GM04504 (cell line): ENCODE measurements at regions not wholly inside any gene's neighbourhood (a gene's known extent, or its start where the extent isn't known, plus 50 kb on each side); places are given as distances from the start of the nearest gene placed in this dataset.
"Not testable (repeated sequence)": the region's sequence is repeated elsewhere in the genome, so short reads cannot be mapped to it uniquely, and the experiment has no call there.

Source experiments
- DNase-seq: peaks from one replicate; pipeline ENCODE4 v3.0.0-alpha.2; 2012; ENCODE audit warnings: low read depth

DNA sequence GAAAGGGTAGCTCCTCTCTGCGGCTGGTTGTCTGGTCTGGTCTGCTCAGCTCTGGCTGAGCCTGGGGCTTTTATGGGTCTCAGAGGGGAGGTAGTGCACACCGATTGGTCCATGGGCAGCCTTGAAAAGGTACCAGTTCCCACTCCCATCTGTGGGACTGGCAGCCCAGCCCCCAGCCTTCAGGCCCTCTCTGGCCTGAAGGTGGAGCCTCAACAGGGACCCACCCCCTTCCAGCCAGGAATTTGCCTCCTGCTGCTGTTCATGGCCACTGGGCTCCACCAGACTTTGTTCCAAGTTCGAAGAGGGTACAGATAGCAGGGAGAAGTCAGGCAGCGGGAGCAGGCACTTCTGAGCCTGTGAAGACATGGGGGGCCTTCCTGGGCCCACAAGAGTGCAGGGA, 165.3 kb upstream of the SLC27A6 start:
- no peak for DNase-seq

DNA sequence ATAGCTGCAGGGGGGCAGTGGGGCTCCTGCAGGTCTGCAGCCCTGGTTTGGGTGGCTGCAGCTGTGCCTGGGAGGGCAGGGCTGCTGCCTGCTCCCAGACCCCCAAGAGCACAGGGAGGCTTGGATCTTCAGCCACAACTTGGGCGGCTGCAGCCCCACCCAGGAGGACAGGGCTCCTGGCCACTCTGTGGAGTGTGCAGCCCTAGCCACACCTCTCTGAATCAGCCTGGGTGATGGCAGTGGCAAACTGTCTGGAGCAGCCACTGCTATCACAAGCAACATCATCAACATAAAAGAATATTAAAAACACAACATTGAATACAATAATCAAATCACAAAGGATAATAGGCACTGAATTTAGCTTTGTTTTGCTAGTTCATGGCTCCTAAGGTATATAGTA, 164.9 kb upstream of the SLC27A6 start:
- no peak for DNase-seq

DNA sequence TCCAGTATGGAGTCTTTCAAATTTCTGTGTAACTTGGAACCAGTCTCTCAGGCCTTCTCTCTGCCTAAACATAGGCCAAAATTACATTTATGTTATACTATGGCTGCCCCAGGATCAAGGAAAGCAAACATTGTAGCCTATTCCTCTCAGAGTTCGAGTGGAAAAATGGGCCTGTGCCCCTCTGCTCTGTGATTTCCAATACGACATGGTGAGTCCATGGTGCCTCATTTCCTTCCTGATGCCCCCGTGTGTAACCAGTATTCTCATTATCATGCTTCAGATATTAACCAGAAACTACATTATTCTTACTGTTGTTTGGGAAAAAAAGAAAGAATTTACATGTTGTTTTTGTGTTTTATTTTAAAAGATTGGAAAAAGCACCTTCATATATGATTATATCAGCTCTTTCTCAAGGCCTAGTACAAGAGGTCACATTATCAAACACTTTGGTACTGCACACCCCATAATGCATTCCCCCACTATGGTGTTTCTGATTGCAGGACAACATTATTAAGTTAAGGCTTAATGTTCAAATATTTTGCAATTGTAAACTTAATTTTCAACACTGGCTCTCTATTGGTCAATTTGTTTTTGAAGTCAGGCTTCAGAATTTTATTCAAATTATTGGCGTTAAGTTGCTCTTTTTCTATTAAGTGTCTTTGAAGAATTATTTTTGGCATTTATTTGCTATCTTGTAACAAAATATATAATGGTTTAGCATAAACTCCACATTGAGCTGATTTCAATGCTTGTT, 151.8 kb upstream of the SLC27A6 start:
- no peak for DNase-seq

DNA sequence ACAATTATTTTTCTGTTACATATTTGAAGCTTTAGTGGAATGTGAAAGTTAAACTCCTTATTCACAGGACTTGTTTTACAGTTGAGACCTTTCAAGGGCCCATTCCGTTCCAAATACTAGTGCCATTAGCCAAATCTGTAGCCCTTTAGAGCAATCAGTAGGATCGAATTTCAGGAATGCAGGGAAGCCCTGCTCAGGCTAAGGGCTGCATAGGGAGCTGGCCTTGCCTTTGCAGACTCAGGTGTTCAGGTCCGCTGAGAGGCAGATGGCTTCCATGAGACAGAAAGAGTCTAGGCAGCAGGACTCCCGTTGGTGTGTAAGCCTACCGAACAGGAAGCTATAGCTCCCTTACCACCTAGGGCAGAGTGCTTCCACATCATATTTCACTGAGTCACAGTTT, 150.1 kb upstream of the SLC27A6 start:
- no peak for DNase-seq

DNA sequence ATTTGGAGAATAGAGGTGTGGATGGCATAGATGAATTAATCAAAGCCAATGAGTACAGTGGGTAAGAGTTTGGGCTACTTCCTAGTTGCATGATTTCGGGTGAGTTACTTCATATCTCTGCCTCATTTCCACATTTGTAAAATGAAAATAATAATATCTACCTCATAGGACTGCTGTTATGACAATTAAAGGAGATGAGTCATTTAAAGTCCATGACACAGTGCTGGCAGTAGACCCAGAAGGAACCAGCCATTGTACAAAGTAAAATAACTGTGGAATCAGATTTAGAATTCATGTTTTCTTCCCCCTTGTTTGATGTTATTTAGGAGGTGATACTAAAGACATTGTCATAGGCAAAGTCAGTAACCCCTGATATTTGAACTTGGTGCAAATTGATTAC, 139.5 kb upstream of the SLC27A6 start:
- DNase-seq = no peak

DNA sequence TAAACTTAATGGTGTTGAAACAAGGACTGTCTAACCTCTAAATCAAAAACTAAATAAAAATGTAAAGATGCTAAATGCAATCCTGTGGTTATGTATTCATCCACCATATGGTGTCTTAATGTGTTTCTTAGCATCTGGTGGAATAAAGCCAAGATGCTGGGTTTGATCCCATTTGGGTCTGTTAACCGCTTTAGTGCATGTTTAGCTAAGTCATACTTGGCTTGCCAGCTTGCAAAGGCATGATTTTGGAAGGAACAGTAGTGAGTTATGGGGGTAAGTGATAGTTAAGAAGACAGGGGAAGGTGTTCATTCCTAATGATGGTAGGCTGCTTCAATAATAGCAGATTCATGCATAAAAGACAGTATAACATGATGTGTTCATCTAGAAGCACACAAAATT, 139.0 kb upstream of the SLC27A6 start:
- DNase-seq = no peak

DNA sequence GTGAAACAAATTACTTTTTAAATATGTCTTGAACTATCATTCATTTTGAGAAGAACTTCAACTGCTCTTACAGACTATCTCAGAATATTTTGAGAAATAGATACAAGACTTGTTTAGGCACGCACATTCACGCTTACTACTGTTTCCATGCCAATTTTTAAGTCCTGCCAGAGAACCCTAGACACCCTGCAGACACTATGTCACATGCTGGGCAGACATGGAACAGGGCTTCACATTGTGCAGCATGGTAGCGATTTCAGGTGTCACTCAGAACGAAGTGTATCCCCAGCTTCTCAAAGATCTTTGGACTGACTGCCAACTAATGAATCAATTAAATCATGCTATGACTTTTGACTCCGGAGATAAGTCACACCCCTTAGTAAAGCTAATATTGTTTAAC, 128.7 kb upstream of the SLC27A6 start:
- DNase-seq = no peak

DNA sequence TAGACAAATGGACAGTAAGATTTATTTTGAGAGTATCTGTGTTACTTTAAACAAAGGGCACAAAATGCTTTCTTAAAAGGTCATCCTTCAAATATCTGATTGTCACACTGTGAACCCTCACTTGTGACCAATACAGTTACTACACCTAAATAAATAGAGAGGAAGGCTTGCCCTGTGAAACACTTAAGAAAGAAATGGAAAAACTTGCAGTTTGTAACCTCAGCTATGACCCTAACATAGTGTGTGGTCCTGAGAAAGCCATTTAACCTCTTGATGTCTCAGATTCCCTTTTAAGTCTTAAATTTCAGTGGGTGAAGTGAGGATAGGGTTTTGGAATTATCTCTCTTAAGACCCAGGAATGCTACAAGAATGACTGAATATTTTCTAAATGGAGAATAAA, 126.7 kb upstream of the SLC27A6 start:
- DNase-seq = no peak

DNA sequence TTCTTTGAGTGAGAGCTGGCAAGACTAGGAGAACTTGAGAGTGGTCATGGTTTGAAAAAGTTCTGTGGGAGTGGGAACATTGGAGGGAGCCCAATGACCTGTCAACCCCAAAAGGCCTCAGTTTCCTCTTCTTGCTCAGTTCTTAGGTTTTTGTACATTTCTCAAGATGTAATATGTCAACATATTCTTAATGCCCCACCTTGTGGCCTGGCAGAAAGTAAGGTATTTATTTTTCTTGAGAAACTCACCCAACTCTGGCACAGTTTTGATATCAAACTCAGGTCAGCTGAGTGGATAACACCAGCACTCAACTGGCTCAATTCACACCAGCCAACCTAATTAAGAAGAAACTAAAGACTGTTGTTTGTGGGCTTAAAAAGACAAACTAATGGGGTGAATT, 123.0 kb upstream of the SLC27A6 start:
- DNase-seq = no peak

DNA sequence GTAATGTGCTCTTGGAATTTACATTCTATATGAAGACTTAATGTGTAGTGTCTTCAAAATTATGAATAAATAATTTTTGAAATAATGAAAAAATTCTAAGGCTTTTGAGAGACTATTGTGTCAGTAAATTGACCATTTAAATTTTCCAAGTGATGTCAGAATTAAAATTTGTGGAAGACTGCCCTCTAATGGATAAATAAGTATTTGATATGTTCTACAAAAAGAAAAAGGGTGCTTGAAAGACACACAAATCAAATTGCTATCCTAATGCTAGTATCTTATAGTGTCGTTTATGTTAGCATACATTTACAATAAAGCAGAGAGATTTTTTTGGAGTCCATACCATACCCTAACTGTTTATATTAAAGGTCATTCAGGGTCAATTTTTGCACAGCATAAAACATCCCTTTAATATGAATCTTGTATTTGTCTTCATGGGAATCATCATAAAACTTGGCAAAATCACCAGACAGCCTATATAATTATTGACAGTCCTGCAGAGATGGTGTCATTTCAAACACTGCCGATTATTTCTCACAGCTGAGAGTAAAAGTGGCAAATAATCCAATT, 120.8 kb upstream of the SLC27A6 start:
- no peak for DNase-seq

DNA sequence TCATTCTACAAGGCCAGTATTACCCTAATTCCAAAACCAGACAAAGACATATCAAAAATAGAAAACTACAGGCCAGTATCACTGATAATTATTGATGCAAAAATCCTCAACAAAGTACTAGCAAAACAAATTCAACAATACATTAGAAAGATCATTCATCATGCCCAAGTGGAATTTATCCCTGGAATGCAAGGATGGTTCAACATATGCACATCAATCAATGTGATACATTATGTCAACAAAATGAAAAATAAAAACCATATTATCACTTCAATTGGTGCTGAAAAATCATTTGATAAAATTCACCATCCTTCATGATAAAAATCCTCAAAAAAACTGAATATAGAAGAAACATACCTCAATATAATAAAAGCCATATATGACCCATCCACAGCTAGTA, 115.2 kb upstream of the SLC27A6 start:
- no peak for DNase-seq

DNA sequence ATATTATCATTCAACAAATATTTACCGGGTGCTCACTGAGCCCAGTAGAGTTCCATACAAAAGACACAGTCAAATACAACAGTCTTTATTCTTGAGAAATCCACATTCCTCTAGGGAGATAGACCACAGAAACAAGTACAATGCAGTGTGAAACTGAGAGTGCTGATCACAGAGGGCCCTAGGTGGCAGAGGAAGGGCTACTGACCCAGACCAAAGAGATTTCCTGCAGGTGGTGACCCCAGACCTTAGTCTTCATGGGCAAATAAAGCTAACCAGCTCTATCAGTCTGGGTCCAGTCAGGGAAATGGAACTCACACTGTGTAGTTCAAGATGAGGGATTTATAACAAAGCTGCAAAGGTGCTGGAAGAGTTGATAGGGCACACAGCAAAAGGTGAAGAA, 110.4 kb upstream of the SLC27A6 start:
- no peak for DNase-seq

DNA sequence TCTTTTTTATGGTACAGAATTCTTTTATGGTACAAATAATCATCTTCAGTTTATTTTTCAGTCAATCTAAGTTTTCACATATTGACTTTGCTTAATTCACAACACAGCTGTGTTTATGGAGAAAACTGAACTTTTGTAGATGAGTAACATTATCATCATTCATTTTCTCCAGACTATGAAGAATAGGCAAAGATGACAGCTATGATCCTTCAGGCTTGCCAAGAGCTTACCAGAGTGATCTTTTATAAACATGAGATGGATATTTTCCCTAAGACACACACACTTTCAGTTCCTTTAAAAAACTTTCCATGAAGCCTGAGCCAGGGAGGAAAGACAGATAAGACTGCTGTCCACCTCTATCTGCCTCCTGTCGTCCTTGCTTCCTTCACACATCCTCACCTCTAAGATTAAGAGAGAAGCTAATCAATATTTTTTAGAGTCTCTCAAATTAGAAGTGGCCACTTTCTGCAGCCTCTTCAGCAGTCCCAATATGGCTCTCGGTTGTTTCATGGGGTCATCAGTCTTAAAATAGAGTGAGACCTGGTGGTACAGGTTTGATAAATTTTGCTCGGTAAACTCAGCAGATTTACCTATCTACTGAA, 108.1 kb upstream of the SLC27A6 start:
- DNase-seq = no peak

DNA sequence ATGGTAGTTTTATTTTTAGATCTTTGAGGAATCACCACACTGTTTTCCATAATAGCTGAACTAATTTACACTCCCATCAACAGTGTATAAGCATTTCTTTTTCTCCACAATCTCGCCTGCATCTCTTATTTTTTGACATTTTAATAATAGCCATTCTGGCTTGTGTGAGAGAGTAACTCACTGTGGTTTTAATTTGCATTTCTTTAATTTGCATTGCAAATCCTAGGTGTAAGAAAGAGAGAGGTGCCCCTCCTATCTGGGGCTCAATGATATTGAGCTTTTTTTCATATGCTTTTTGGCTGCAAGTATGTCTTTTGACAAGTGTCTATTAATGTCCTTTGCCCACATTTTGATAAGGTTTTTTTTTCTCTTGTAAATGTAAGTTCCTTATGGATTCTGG, 106.3 kb upstream of the SLC27A6 start:
- no peak for DNase-seq

DNA sequence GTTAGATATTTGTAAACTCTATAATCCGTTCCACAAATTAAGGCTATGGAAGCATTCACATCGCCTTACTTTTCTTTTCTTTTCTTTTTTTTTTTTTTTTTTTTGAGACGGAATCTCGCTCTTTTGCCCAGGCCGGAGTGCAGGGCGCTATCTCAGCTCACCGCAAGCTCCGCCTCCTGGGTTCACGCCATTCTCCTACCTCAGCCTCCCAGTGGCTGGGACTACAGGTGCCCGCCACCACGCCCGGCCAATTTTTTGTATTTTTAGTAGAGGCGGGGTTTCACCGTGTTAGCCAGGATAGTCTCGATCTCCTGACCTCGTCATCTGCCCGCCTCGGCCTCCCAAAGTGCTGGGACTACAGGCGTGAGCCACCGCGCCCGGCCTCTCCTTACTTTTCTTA, 104.1 kb upstream of the SLC27A6 start:
- not testable (repeated sequence) for DNase-seq

DNA sequence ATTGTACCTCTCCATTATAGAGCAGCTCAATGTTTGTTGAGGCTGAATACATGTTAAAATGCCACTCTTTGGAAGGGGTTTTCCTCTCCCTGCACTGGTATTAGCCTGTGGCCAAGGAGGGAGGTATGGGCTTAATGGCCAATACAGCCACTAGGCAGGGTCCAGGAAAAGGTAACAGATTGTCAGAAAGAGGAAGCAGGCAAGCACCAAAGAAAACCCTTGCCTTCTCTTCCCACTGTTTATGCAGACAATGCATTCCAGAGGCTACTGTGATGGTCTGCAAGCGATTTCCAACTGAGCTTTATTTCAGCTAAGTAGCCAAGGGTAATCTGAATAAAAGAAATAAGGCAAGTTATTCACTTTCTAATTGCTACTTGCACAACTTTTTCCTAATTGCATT, 95.3 kb upstream of the SLC27A6 start:
- no peak for DNase-seq

DNA sequence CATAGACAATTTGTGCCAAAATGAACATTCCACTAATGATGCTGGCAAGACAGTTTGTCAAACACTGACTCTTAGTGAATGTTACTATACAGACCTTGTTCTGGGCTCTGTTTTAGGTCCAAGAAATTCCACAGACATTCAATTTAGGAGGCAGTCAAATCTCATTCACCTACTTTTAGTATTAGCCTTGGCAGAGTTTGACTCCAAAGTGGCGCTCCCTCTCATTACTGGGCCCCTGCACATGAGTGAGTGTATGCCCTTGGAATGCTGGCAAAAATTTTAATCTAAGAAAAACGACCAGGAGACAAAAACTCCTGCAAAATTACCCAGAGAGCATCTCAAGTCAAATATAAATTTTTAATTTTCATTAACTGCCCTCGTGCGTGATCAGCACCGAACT, 94.9 kb upstream of the SLC27A6 start:
- DNase-seq = no peak

DNA sequence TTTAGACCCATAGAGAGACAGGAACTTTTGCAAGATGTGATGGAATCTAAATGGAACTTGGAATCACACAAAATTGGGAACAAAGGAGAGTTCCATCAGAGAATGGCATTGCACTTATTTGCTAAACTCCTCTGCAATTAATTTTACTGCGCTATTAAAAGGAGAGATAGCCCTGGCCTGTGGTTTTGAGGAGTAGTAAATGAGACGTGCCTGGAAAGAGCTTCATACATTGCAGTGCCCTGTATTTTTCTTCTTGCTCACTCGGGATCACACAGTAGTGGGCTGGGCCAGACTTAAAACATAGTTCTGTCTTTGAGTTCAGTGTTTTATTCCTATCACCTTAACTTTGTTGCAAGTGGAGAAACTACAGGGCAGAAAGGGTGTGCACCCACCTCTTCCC, 94.4 kb upstream of the SLC27A6 start:
- DNase-seq = no peak

DNA sequence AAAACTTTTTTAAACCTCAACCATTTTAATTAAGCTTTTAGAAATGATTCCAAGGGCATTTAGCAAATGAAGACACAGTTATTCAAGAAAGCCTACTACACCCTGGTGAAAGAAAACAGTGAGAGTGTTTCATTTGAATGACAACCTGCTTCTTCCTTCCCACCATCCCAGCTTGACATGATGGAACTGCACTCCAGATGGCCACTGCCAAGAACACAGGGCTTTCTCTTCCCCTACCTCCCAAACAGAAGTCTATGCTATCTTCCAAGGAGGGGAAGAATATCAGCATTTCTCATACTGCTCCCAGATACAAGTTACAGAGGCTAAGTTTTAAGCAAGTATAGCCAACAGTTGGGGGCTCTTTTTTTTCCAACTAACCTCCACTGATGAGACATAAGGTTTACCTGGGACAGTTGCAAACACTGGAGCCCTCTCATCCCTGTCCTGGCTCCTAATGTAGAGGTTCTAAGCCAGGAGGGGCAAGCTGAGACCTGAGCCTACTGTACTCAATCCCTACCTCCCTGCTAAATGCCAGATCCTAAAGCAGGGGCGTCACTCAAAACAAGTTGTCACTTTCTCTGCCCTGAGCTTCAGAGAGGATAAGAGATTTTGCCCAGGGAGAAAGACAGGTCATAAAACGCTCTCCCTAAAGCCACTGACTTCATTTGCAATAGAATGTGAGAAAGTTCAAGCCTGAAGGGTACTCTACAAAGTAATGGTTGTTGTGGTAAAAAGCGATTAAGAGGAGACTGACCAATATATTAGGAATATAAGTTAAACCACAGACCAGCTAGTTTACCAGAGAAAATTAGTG, 88.5 kb upstream of the SLC27A6 start:
- DNase-seq = no peak

DNA sequence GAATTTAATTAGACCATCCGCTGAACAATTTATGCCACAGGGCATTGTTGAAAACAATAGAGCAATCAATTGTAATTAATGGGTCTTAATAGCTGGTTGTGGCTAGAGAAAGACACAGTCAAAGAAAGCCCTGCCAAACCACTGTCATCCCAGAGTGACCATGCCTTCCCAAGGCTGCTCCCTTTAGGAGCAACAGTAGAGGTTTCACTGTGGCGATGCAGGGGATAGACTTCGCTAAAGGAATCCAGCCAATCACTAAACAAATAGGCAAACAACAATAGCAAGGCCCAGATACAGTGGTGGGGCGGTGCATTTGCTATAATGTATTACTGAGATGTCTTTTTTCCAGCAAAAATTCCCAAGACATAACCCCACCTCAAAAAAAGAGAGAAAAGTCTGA, 87.8 kb upstream of the SLC27A6 start:
- no peak for DNase-seq

DNA sequence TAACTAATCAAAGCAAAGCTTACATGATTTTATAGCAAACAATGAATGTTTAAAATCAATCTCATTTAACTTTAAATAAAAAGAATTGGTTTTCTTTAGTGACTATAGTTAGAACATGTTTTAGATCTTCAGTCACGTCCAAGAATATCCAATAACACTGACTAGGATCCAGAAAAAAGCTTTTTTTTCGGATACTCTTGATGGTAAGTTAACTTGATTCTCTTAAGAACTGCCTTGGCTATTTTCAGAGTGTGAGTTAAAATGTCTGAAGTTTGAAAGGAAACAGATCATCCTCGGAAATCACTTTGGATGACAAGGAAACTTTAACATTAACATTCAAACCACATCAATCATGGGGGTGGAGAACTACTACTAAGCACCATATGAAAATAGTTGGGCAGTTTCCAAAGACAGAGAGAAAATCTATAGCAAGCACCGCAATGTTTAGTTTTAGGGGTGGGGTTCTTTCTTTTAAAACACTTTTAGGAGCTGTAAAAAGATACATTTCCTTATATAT, 83.7 kb upstream of the SLC27A6 start:
- no peak for DNase-seq

DNA sequence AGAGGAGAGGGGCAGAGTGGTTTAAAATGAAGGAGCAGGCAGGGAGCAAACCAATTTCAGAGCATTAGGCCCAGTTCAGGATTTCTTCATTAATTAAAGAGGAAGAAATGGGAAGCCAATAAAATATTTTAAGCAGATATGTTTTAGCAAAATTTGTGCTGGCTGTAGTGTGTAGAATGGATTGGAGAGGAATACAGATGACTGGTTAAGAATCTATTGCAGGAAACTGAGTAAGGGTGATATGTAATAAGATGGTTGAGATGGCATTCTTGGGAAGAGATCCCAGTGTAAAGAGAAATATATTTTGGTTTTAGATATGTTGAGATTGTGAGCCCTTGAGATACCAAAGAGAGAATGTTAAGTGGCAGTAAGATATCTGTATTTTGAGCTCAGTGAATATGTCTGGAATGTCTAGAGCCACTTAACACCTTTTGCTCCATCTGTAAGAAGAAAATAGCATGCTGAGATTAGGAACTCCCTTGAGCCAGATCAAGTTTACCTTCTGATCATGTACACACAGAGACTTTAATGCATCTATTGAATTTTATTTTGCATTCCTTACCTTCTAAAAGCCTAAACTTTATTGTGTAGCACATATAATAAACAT, 79.5 kb upstream of the SLC27A6 start:
- DNase-seq = no peak
